HG03565 (cell line): ENCODE measurements at regions not wholly inside any gene's neighbourhood (a gene's known extent, or its start where the extent isn't known, plus 50 kb on each side); places are given as distances from the start of the nearest gene placed in this dataset.

Experiments
- ATAC-seq: cut with Tn5 transposase; IDR thresholded peaks from one replicate; pipeline ENCODE4 v1.9.1; 2021; ENCODE audit warnings: mild to moderate bottlenecking, moderate library complexity; ENCODE audit not compliant: unreplicated experiment

GRCh38 chr9:110110154-110110553, 97.8 kb downstream of the C9orf152 start:
- ATAC-seq = peak; percentile 53

- ATAC-seq = no peak
Observed at GRCh38 chr9:110111868-110112267, 96.1 kb downstream of the C9orf152 start.

GRCh38 chr9:110112792-110113191, 95.2 kb downstream of the C9orf152 start:
- no peak for ATAC-seq

GRCh38 chr9:110114086-110114858, 93.7 kb downstream of the C9orf152 start:
- no peak for ATAC-seq

- no peak for ATAC-seq
Observed at GRCh38 chr9:110114859-110115201, 93.1 kb downstream of the C9orf152 start.

GRCh38 chr9:110115341-110115820, 92.6 kb downstream of the C9orf152 start:
- ATAC-seq = no peak

- no peak for ATAC-seq
Observed at GRCh38 chr9:110115826-110116542, 92.0 kb downstream of the C9orf152 start.

GRCh38 chr9:110116543-110116885, 91.4 kb downstream of the C9orf152 start:
- ATAC-seq = no peak

- ATAC-seq = no peak
Observed at GRCh38 chr9:110121170-110121569, 86.8 kb downstream of the C9orf152 start.

GRCh38 chr9:110123341-110124095, 84.4 kb downstream of the C9orf152 start:
- ATAC-seq = no peak

- no peak for ATAC-seq
Observed at GRCh38 chr9:110124439-110124838, 83.5 kb downstream of the C9orf152 start.

GRCh38 chr9:110125207-110125751, 82.7 kb downstream of the C9orf152 start:
- ATAC-seq = no peak

GRCh38 chr9:110125763-110126351, 82.1 kb downstream of the C9orf152 start:
- no peak for ATAC-seq

GRCh38 chr9:110126499-110126941, 81.4 kb downstream of the C9orf152 start:
- ATAC-seq = no peak

GRCh38 chr9:110126986-110127864, 80.7 kb downstream of the C9orf152 start:
- no peak for ATAC-seq

- peak; percentile 73 for ATAC-seq
Observed at GRCh38 chr9:110128664-110129329, 79.2 kb downstream of the C9orf152 start.

GRCh38 chr9:110129425-110129824, 78.5 kb downstream of the C9orf152 start:
- ATAC-seq = no peak

- ATAC-seq = no peak
Observed at GRCh38 chr9:110130211-110130610, 77.7 kb downstream of the C9orf152 start.

- ATAC-seq = no peak
Observed at GRCh38 chr9:110130791-110131416, 77.1 kb downstream of the C9orf152 start.
